K562 (cell line): ENCODE measurements at regions not wholly inside any gene's neighbourhood (a gene's known extent, or its start where the extent isn't known, plus 50 kb on each side); places are given as distances from the start of the nearest gene placed in this dataset.

Experiments used
- ATAC-seq: fragments of 200-7000 bp; cut with Tn5 transposase; 3 replicates; pipeline ENCODE4 v1.9.1; 2020; ENCODE audit warnings: moderate library complexity
- BruUV-seq: library from RNA; stranded (reverse); fragments of 400-500 nt; replicated peaks from 2 replicates; lab custom pipeline; 2021; lab: Mats Ljungman, UMichigan
- CTCF ChIA-PET: fragments of 300-600 bp; formaldehyde crosslinking; extraction: SDS; loops from one replicate; lab custom pipeline; 2021; ENCODE audit warnings: low intra/inter-chr PET ratio; lab: Yijun Ruan, JAX
- POLR2A ChIA-PET: fragments of 300-600, 350-650 bp; sonication (Branson Sonifier 250); formaldehyde crosslinking; extraction: SDS; loops from one replicate; lab custom pipeline; 2021; ENCODE audit warnings: antibody characterized with exemption, inconsistent platforms; lab: Yijun Ruan, JAX
- DNase-seq, 4 experiments: peaks; one replicate each; pipeline versions ENCODE4 v3.0.0 to v3.0.0-alpha.2; 2011 to 2018; ENCODE audit warnings: low spot score in 3 of 4, mixed read lengths in 3 of 4; ENCODE audit errors: extremely low read depth in 1 of 4
- FAIRE-seq: peaks from 2 replicates; lab custom pipeline; 2011; peaks lifted over from hg19 to GRCh38; lab: Jason Lieb, UNC
- H2AFZ ChIP-seq: 2 replicates; pipeline ENCODE4 v1.6.0; 2011; ENCODE audit warnings: low read depth, low read length, control low read depth, inconsistent platforms
- H3K27ac ChIP-seq: fragments of 200-600 bp; 3 replicates; pipeline ENCODE4 v1.8.0; 2011; ENCODE audit warnings: low read depth, mild to moderate bottlenecking, control low read depth, inconsistent platforms, low read length, moderate library complexity, mixed read lengths; ENCODE audit errors: extremely low read depth
- H3K27me3 ChIP-seq, 2 experiments: fragments of 300-600 bp in 1 of 2; 2 replicates in 1 of 2; 3 replicates in 1 of 2; pipeline versions ENCODE4 v1.6.0 to v1.8.0; 2011; ENCODE audit warnings: inconsistent platforms in 2 of 2, low read length in 2 of 2, mild to moderate bottlenecking in 1 of 2, mixed read lengths in 1 of 2, moderate library complexity in 1 of 2; ENCODE audit not compliant: control insufficient read depth in 2 of 2, insufficient read depth in 2 of 2
- H3K36me3 ChIP-seq: fragments of 300-600 bp; 3 replicates; pipeline ENCODE4 v1.8.0; 2011; ENCODE audit warnings: mild to moderate bottlenecking, low read length, inconsistent platforms; ENCODE audit not compliant: control insufficient read depth, insufficient read depth
- H3K4me1 ChIP-seq, 2 experiments: fragments of 200-600 bp in 1 of 2; replicated peaks in 1 of 2; 2 replicates in 1 of 2; 3 replicates in 1 of 2; pipeline versions ENCODE4 v1.5.1 to v1.8.0; 2011; ENCODE audit warnings: inconsistent platforms in 2 of 2, low read length in 2 of 2, mild to moderate bottlenecking in 1 of 2, mixed read lengths in 1 of 2, moderate library complexity in 1 of 2; ENCODE audit not compliant: control insufficient read depth in 2 of 2, insufficient read depth in 2 of 2
- H3K4me2 ChIP-seq: 2 replicates; pipeline ENCODE4 v1.6.1; 2011; ENCODE audit warnings: low read length, control low read depth, inconsistent platforms, mixed read lengths; ENCODE audit not compliant: insufficient read depth
- H3K4me3 ChIP-seq: fragments of 200-600 bp; sonication (generic), shearing (Covaris generic); 2 replicates; pipeline ENCODE4 v1.5.1; 2016; ENCODE audit warnings: control low read depth, inconsistent platforms
- H3K79me2 ChIP-seq: fragments of 200-600 bp; 3 replicates; pipeline ENCODE4 v1.8.0; 2011; ENCODE audit warnings: low read length, inconsistent platforms; ENCODE audit not compliant: control insufficient read depth, insufficient read depth
- H3K9ac ChIP-seq, 2 experiments: 2 replicates each; pipeline versions ENCODE4 v1.6.0 to v1.6.1; 2011; ENCODE audit warnings: low read depth in 2 of 2, low read length in 2 of 2, control low read depth in 1 of 2, inconsistent platforms in 1 of 2, mild to moderate bottlenecking in 1 of 2, mixed read lengths in 1 of 2; ENCODE audit not compliant: insufficient read depth in 1 of 2
- H3K9me1 ChIP-seq: one replicate; pipeline ENCODE4 v1.6.0; 2011; ENCODE audit warnings: inconsistent platforms, mild to moderate bottlenecking, low read length, moderate library complexity; ENCODE audit not compliant: control insufficient read depth, insufficient read depth
- H3K9me3 ChIP-seq: replicated peaks from 2 replicates; pipeline ENCODE4 v1.5.1; 2011; ENCODE audit warnings: low read depth, low read length, inconsistent platforms; ENCODE audit not compliant: control insufficient read depth, insufficient read depth
- H4K20me1 ChIP-seq: replicated peaks from 2 replicates; pipeline ENCODE4 v1.6.1; 2011; ENCODE audit warnings: low read length, inconsistent platforms, mixed read lengths; ENCODE audit not compliant: control insufficient read depth, insufficient read depth
- BRF1 ChIP-seq: IDR thresholded peaks from 3 replicates; pipeline ENCODE4 v1.6.1; 2011; ENCODE audit warnings: borderline replicate concordance, mild to moderate bottlenecking; ENCODE audit not compliant: insufficient read length; ENCODE audit errors: extremely low read depth
- PML ChIP-seq: IDR thresholded peaks from 2 replicates; pipeline ENCODE4 v1.6.1; 2012; ENCODE audit warnings: low read length, inconsistent platforms
- RBM15 ChIP-seq: fragments of 200-400 bp; formaldehyde crosslinking; IDR thresholded peaks from 2 replicates; pipeline ENCODE4 v1.6.1; 2018; ENCODE audit warnings: mild to moderate bottlenecking, low read length, moderate library complexity; ENCODE audit not compliant: insufficient read depth
- SMARCE1 ChIP-seq: fragments of 450-650 bp; IDR thresholded peaks from 2 replicates; pipeline ENCODE4 v1.7.1; 2016; ENCODE audit warnings: mild to moderate bottlenecking
- ZFP36 ChIP-seq: fragments of 150-350 bp; IDR thresholded peaks from 2 replicates; pipeline ENCODE4 v1.6.1; 2018; ENCODE audit warnings: low read length, low read depth; ENCODE audit not compliant: partially characterized antibody
- WGBS: fragments of 100-300 bp; shearing (Covaris generic); methylation state at CpG from one replicate; pipeline ENCODE4 v1.1.6; 2016; ENCODE audit warnings: low coverage, mixed read lengths; ENCODE audit not compliant: insufficient coverage; ENCODE audit errors: missing lambda C conversion rate; 5-methylcytosine and 5-hydroxymethylcytosine counted together
- in situ Hi-C: fragments of 300-500 bp; cut with MboI; formaldehyde crosslinking; loops from 4 replicates; pipeline ENCODE4 v1.15.0; 2018; ENCODE audit warnings: inconsistent platforms, mixed read lengths
- intact Hi-C: fragments of 100-400 bp; cut with micrococcal nuclease; formaldehyde crosslinking; loops from 2 replicates; pipeline ENCODE4 v1.14.2; 2022

DNA sequence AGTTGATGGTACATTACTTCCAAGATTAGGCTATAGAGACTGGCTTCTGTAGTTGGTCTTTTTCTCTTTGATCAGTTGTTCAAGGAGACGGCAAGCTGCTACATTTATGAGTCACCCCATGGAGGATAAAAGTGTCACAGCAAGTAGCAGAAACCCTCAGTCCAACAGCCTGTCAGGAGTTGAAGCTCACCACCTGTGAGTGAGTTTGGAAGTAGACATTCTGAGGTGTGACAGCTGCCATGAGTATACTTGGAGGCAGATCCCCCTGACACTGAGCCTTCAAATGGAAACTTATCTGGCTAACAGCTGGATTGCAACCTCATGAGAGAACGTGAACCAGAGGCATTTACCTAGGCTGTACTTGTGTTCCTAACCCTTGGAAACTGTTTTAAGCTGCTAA is 68.0 kb downstream of the CCNG2 start (continued):
- no peak for TF ChIP-seq BRF1
- TF ChIP-seq SMARCE1: no peak

DNA sequence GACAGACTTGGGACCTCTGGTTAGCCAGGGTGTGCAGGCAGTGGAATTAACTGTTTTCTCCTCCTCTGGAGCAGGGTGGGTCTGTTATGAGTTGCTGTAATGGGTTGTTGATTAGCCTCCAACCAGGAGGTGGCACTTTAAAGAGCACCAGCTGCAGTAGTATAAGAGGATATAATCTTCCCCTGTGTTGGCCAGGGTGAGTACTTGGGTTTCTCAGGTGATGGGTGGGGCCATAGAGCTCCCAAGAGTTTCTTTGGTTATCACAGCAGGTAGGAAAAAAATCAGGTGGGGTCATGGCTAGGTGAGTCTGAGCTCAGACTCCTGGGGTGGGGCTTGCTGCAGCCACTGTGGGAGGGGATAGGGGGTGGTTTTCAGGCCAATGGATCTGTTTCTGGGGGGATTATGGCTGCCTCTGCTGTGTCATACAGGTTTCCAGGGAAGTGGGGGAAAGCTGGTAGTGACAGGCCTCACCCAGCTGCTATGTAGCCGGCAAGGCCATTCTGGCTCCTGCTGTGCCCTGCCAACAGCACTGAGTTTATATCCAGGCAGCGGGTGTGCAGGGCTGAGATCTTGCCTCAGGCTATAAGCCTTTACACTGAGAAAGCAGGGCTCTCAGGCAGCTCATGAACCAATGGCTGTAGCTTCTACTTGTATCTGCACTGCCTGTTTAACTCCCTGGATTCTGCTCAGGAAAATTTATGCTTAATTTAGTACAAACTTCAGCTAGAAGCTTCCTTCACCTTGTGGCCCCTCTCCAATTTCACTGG is 70.1 kb downstream of the CCNG2 start:
- peaks cover 0 to under 1% of the 10 kb centered on the region in 2 experiments; a peak in 1 of 5 replicates for H3K27me3 ChIP-seq
- H2AFZ ChIP-seq: no peak overlapping the region
- no peak overlapping the region for H3K9ac ChIP-seq
- H3K9me3 ChIP-seq: no peaks in the 10 kb centered on the region
- in situ Hi-C loops (no loop called here), intact Hi-C loops (no loop called here)
- no peaks in the 10 kb centered on the region for H3K9me1 ChIP-seq
- 0% methylated on average over 2 of the region's 2 CpGs for WGBS
- ATAC-seq (no peak), FAIRE-seq (no peak), DNase-seq (no peak)
- POLR2A ChIA-PET: interaction anchor here (1.3 kb wide), 1 partner anchor 9 kb away, joined by 5 read pairs; no protein-coding TSS in a partner anchor
- no peaks in the 10 kb centered on the region for H4K20me1 ChIP-seq
- BruUV-seq: no TSS peak
- no peak overlapping the region for H3K4me2 ChIP-seq
- H3K4me3 ChIP-seq: no peak overlapping the region
- H3K4me1 ChIP-seq: no peaks in the 10 kb centered on the region
- no peaks in the 10 kb centered on the region for H3K79me2 ChIP-seq
- TF ChIP-seq ZFP36 (peak; percentile 4), PML (no peak), RBM15 (no peak)
- H3K27ac ChIP-seq: no peak overlapping the region
- H3K36me3 ChIP-seq: no peaks in the 10 kb centered on the region
- CTCF ChIA-PET: no interaction called here
